Natural killer cell (primary cell): ENCODE measurements at regions not wholly inside any gene's neighbourhood (a gene's known extent, or its start where the extent isn't known, plus 50 kb on each side); places are given as distances from the start of the nearest gene placed in this dataset.

Experiments
- ATAC-seq, 3 donors: fragments of 150-1000 bp in 2 of 3; fragments of 200-7000 bp in 1 of 3; cut with Tn5 transposase; 1 replicate in 1 of 3; 2 replicates in 2 of 3; pipeline ENCODE4 v1.10.0; 2021; ENCODE audit warnings: mild to moderate bottlenecking in 2 of 3, moderate library complexity in 2 of 3
- DNase-seq, 2 donors: peaks; one replicate each; pipeline versions ENCODE4 v3.0.0 to v3.0.0-alpha.2; 2013 to 2021; ENCODE audit warnings: mixed read lengths in 1 of 2
- H3K27ac ChIP-seq: one replicate; pipeline ENCODE4 v1.5.1; 2013; ENCODE audit warnings: mild to moderate bottlenecking, low read length
- H3K27me3 ChIP-seq: one replicate; pipeline ENCODE4 v1.6.1; 2013; ENCODE audit warnings: low read length; ENCODE audit not compliant: control insufficient read depth, insufficient read depth
- H3K36me3 ChIP-seq: one replicate; pipeline ENCODE4 v1.6.1; 2013; ENCODE audit warnings: low read length; ENCODE audit not compliant: control insufficient read depth, insufficient read depth
- H3K4me1 ChIP-seq: one replicate; pipeline ENCODE4 v1.6.1; 2013; ENCODE audit warnings: low read length; ENCODE audit not compliant: control insufficient read depth, insufficient read depth
- H3K4me3 ChIP-seq: one replicate; pipeline ENCODE4 v1.5.1; 2013; ENCODE audit warnings: low read length
- H3K9me3 ChIP-seq: one replicate; pipeline ENCODE4 v1.6.1; 2013; ENCODE audit warnings: low read length; ENCODE audit not compliant: control insufficient read depth, insufficient read depth
- H3K27ac Mint-ChIP-seq, 2 donors: one replicate each; pipeline ENCODE4 v1.8.0; 2022; ENCODE audit warnings: mild to moderate bottlenecking in 2 of 2, mixed read lengths in 2 of 2, moderate library complexity in 1 of 2
- H3K27me3 Mint-ChIP-seq, 2 donors: one replicate each; pipeline ENCODE4 v1.8.0; 2022; ENCODE audit warnings: low read depth in 2 of 2, mixed read lengths in 2 of 2
- H3K36me3 Mint-ChIP-seq: one replicate; pipeline ENCODE4 v1.8.0; 2022; ENCODE audit warnings: mixed read lengths
- H3K4me1 Mint-ChIP-seq, 2 donors: one replicate each; pipeline ENCODE4 v1.8.0; 2022; ENCODE audit warnings: mixed read lengths in 2 of 2
- H3K4me3 Mint-ChIP-seq: one replicate; pipeline ENCODE4 v1.8.0; 2022; ENCODE audit warnings: mild to moderate bottlenecking, moderate library complexity, mixed read lengths
- H3K9me3 Mint-ChIP-seq, 2 donors: one replicate each; pipeline ENCODE4 v1.8.0; 2022; ENCODE audit warnings: mixed read lengths in 2 of 2
- WGBS: methylation state at CpG from one replicate; pipeline ENCODE4 v1.1.7; 2013; ENCODE audit warnings: missing lambda C conversion rate; ENCODE audit not compliant: insufficient coverage; 5-methylcytosine and 5-hydroxymethylcytosine counted together
- intact Hi-C: fragments of 100-400 bp; cut with micrococcal nuclease; formaldehyde crosslinking; loops from one replicate; pipeline ENCODE4 v1.14.2; 2022
- TF ChIP-seq, protein P1 (sequence below): fragments of 200-600 bp; IDR thresholded peaks from one replicate; pipeline ENCODE4 v1.8.0; 2022; ENCODE audit warnings: antibody characterized with exemption

DNA sequence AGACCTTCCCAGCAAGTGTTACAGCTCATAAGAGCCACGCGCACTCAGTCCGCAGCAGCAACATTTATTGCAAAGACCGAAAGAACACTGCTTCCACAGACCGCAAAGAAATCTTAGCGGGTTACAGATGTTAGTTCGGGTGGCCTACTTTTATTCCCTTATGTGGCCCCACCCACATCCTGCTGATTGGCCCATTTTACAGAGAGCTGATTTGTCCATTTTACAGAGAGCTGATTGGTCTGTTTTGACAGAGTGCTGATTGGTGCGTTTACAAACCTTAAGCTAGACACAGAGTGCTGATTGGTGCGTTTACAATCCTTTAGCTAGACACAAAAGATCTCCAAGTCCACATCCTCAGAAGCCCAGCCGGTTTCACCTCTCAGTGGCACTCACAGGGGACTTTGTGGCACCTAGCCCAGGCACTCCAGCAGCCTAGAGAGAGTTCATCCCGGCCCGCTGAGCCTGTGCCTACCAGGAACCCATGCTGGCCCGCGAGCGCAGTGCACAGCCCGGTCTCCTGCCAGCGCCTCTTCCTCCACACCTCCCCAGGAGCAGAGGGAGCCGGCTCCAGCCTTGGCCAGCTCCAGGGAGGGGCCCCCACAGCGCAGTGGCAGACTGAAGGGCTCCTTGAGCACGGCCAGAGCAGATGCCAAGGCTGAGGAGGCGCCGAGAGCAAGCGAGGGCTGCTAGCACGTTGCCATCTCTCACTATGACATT lies 244.3 kb upstream of the TSHZ2 start:
- ATAC-seq: no peak

DNA sequence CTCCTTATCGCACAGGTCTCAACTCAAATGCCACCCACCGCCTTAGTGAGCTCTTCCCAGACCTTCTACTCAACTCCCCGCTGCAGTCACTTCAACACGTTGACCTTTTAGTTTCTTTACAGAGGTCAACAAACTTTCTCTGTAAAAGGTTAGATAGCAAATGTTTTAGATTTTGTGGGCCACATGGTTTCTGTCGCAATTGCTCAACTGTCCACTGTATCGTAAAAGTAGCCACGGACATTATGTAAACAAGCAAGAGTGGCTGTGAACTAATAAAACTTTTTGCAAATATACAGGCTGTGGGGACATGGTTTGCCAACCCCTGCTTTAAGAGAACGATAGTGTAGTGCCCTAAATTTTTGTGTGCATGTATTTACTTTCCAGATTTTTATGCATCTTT lies 247.6 kb upstream of the TSHZ2 start:
- H3K4me1 Mint-ChIP-seq: no peaks in the 10 kb centered on the region
- Histone ChIP-seq H3K4me1 (no peaks in the 10 kb centered on the region), H3K4me3 (no peak overlapping the region), H3K36me3 (no peaks in the 10 kb centered on the region), H3K9me3 (no peaks in the 10 kb centered on the region), H3K27me3 (no peaks in the 10 kb centered on the region), H3K27ac (no peak overlapping the region)
- no peak overlapping the region for H3K4me3 Mint-ChIP-seq
- TF ChIP-seq, protein P1, sequence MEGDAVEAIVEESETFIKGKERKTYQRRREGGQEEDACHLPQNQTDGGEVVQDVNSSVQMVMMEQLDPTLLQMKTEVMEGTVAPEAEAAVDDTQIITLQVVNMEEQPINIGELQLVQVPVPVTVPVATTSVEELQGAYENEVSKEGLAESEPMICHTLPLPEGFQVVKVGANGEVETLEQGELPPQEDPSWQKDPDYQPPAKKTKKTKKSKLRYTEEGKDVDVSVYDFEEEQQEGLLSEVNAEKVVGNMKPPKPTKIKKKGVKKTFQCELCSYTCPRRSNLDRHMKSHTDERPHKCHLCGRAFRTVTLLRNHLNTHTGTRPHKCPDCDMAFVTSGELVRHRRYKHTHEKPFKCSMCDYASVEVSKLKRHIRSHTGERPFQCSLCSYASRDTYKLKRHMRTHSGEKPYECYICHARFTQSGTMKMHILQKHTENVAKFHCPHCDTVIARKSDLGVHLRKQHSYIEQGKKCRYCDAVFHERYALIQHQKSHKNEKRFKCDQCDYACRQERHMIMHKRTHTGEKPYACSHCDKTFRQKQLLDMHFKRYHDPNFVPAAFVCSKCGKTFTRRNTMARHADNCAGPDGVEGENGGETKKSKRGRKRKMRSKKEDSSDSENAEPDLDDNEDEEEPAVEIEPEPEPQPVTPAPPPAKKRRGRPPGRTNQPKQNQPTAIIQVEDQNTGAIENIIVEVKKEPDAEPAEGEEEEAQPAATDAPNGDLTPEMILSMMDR: no peak
- ATAC-seq (no peak), DNase-seq (no peak)
- H3K27ac Mint-ChIP-seq: no peak overlapping the region
- no peaks in the 10 kb centered on the region for H3K36me3 Mint-ChIP-seq
- no peaks in the 10 kb centered on the region for H3K9me3 Mint-ChIP-seq
- intact Hi-C loops: no loop called here
- 89% methylated on average over 7 of the region's 8 CpGs for WGBS
- peaks cover 0 to 3% of the 10 kb centered on the region in 2 donors for H3K27me3 Mint-ChIP-seq

More for the DNA sequence above, 244.3 kb upstream of the TSHZ2 start:
- no peaks in the 10 kb centered on the region for H3K36me3 ChIP-seq
- no peak overlapping the region for H3K27ac ChIP-seq
- Mint-ChIP-seq H3K4me1 (no peaks in the 10 kb centered on the region), H3K27ac (no peak overlapping the region), H3K27me3 (no peaks in the 10 kb centered on the region), H3K4me3 (no peak overlapping the region), H3K9me3 (peaks cover 0 to 2% of the 10 kb centered on the region in 2 donors), H3K36me3 (no peaks in the 10 kb centered on the region)
- 90% methylated on average over 20 of the region's 24 CpGs for WGBS
- no peak for DNase-seq
- no peaks in the 10 kb centered on the region for H3K4me1 ChIP-seq
- no peaks in the 10 kb centered on the region for H3K27me3 ChIP-seq
- intact Hi-C loops: no loop called here
- TF ChIP-seq, protein P1: no peak
- H3K9me3 ChIP-seq: no peaks in the 10 kb centered on the region
- no peak overlapping the region for H3K4me3 ChIP-seq

DNA sequence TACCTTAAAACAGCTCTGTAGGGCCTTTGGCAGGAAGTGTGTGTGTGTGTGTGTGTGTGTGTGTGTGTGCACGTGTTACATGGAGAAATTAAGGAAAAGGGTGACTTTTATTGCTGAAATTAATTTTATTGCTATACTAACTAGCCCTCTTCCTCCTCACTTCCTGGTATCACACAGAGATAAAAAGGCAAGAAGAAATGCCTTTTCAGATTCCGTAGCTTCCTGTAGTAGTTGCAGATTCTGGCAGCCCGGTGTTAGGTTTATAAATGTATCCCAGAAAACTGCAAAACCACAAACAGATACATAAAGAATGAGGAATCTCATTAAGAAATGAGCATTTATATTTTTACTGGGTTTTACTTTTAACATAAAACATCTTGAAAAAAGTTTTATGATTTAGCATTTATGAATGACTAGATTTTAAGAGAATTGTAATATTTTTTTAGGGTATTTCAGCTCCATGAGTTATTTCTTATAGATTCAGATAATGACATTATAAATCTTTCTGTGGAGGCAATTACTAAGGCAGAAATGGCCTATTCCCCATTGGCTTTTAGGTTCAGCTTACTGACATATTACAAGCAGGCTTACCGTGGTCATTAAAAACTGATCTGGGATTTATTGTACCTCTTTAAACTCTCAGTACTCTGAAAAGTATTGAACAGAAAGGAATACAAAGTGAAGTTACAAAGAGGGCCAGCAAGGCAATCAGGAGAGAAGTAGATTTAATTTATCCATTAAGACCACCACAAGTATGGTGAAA lies 249.1 kb upstream of the TSHZ2 start:
- H3K9me3 ChIP-seq: no peaks in the 10 kb centered on the region
- H3K9me3 Mint-ChIP-seq: no peaks in the 10 kb centered on the region
- no peaks in the 10 kb centered on the region for H3K27me3 ChIP-seq
- H3K36me3 ChIP-seq: no peaks in the 10 kb centered on the region
- no peaks in the 10 kb centered on the region for H3K4me1 ChIP-seq
- 89% methylated on average over 3 of the region's 4 CpGs for WGBS
- TF ChIP-seq, protein P1: no peak
- no peak overlapping the region for H3K27ac Mint-ChIP-seq
- no peak overlapping the region for H3K27ac ChIP-seq
- no peaks in the 10 kb centered on the region for H3K4me1 Mint-ChIP-seq
- no peaks in the 10 kb centered on the region for H3K36me3 Mint-ChIP-seq
- ATAC-seq (no peak), DNase-seq (no peak)
- no peak overlapping the region for H3K4me3 Mint-ChIP-seq
- intact Hi-C loops: no loop called here
- H3K4me3 ChIP-seq: no peak overlapping the region
- peaks cover 0 to 3% of the 10 kb centered on the region in 2 donors for H3K27me3 Mint-ChIP-seq
